ENCODE measurements at regions not wholly inside any gene's neighbourhood (a gene's known extent, or its start where the extent isn't known, plus 50 kb on each side); places are given as distances from the start of the nearest gene placed in this dataset.
A peak's percentile ranks its signal among the peaks of the same experiment; 100 is the strongest.

DNA sequence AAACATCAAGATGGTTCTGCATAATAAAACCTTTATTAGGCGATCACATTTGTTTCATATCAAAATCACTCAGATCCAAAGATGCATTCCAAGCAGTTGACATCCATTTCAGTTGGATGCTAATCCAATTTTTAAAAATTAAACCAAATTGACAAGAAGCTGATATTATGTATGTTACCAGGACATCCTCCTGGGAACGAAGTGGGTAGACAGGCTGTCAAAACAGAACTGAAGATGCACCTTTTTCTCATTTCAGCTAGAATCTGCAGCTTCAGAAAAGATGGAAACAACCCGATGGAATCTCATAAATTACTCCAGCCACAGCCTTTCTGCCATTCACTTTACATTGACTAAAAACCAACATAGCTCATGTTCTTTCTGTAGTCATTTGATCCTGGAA is 268.4 kb downstream of the PLPP3 start:
- H3K36me3 ChIP-seq (replicated peaks in 1 of 2; ENCODE audit: control insufficient read depth in 1 of 2, insufficient read depth in 2 of 2, low read length in 2 of 2): no peaks in the 10 kb centered on the region
- no peak overlapping the region for H3K27ac ChIP-seq (ENCODE audit: low read depth in 1 of 2, low read length in 2 of 2)
- H3K4me3 Mint-ChIP-seq: peak overlapping the region in 1 of 2 donors; percentile 11
- intact Hi-C loops (cut with micrococcal nuclease): no loop called here
- no peak overlapping the region for H3K4me3 ChIP-seq (replicated peaks in 1 of 3; ENCODE audit: low read depth in 2 of 3, low read length in 3 of 3)
- H3K4me2 ChIP-seq (replicated peaks; ENCODE audit: extremely low read depth, low read length, poor library complexity, severe bottlenecking): no peak overlapping the region
- no peak overlapping the region for H3K27ac Mint-ChIP-seq
- H3K79me2 ChIP-seq (ENCODE audit: insufficient read depth, low read length): no peaks in the 10 kb centered on the region
- peaks cover 2 to 11% (median 5%) of the 10 kb centered on the region in 3 donors for H3K27me3 Mint-ChIP-seq (ENCODE audit: low read depth in 3 of 3)
- no peaks in the 10 kb centered on the region for H4K20me1 ChIP-seq (ENCODE audit: insufficient read depth, low read length)
- 94% methylated on average over 2 of the region's 3 CpGs for WGBS (ENCODE audit: insufficient coverage)
- H3K9me3 Mint-ChIP-seq: peaks cover 0 to 15% (median 4%) of the 10 kb centered on the region in 7 donors
- no peak for TF ChIP-seq CTCF (IDR thresholded peaks at IDR 0.05)
- H2AFZ ChIP-seq (ENCODE audit: insufficient read depth, low read depth, low read length, poor library complexity, severe bottlenecking): no peak overlapping the region
- H3K4me1 ChIP-seq (ENCODE audit: control insufficient read depth in 1 of 2, insufficient read depth in 2 of 2, low read length in 2 of 2): no peaks in the 10 kb centered on the region
- H3K9ac ChIP-seq (ENCODE audit: insufficient read depth, low read length, poor library complexity, severe bottlenecking): no peak overlapping the region
- H3K36me3 Mint-ChIP-seq: no peaks in the 10 kb centered on the region
- H3K27me3 ChIP-seq (ENCODE audit: control insufficient read depth in 2 of 2, insufficient read depth in 2 of 2, low read length in 2 of 2): peaks cover 0 to 2% of the 10 kb centered on the region in 2 donors
- H3K9me3 ChIP-seq (replicated peaks in 1 of 2; ENCODE audit: control insufficient read depth in 1 of 2, insufficient read depth in 1 of 2, low read length in 2 of 2): peaks cover 0 to 5% of the 10 kb centered on the region in 2 donors
- no peak for DNase-seq
- no peaks in the 10 kb centered on the region for H3K4me1 Mint-ChIP-seq

DNA sequence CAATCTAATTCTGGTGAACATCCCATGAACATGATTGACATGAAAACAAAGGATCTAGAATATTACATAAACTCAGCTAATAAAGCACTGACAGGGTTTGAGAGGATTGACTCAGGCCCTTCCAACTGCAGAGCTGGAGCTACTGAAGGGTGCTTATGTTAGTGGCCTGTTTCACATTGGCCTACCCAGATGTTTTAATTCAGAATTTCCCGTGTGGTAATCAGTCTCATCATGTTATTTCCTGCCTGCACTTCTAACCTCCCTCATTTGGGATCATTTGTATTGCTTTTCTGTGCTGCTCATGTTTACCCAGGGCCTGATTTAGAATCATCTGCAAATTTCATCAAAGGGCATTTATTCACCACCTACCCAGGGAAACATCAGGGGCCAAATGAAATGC is 270.3 kb downstream of the PLPP3 start:
- WGBS (ENCODE audit: insufficient coverage): 100% methylated on average over 1 of the region's 1 CpG
- Histone ChIP-seq H3K27me3 (ENCODE audit: control insufficient read depth in 2 of 2, insufficient read depth in 2 of 2, low read length in 2 of 2) (peaks cover 0 to 2% of the 10 kb centered on the region in 2 donors), H3K79me2 (ENCODE audit: insufficient read depth, low read length) (no peaks in the 10 kb centered on the region), H3K4me2 (replicated peaks; ENCODE audit: extremely low read depth, low read length, poor library complexity, severe bottlenecking) (no peak overlapping the region), H3K4me3 (replicated peaks in 1 of 3; ENCODE audit: low read depth in 2 of 3, low read length in 3 of 3) (no peak overlapping the region), H3K4me1 (ENCODE audit: control insufficient read depth in 1 of 2, insufficient read depth in 2 of 2, low read length in 2 of 2) (no peaks in the 10 kb centered on the region), H3K9me3 (replicated peaks in 1 of 2; ENCODE audit: control insufficient read depth in 1 of 2, insufficient read depth in 1 of 2, low read length in 2 of 2) (peaks cover 0 to under 1% of the 10 kb centered on the region in 2 donors), H4K20me1 (ENCODE audit: insufficient read depth, low read length) (no peaks in the 10 kb centered on the region), H3K9ac (ENCODE audit: insufficient read depth, low read length, poor library complexity, severe bottlenecking) (no peak overlapping the region), H2AFZ (ENCODE audit: insufficient read depth, low read depth, low read length, poor library complexity, severe bottlenecking) (no peak overlapping the region), H3K27ac (ENCODE audit: low read depth in 1 of 2, low read length in 2 of 2) (no peak overlapping the region), H3K36me3 (replicated peaks in 1 of 2; ENCODE audit: control insufficient read depth in 1 of 2, insufficient read depth in 2 of 2, low read length in 2 of 2) (no peaks in the 10 kb centered on the region)
- no peaks in the 10 kb centered on the region for H3K4me1 Mint-ChIP-seq
- intact Hi-C loops (cut with micrococcal nuclease): no loop called here
- no peak overlapping the region for H3K27ac Mint-ChIP-seq
- no peak overlapping the region for H3K4me3 Mint-ChIP-seq
- H3K36me3 Mint-ChIP-seq: no peaks in the 10 kb centered on the region
- DNase-seq: no peak
- no peak for TF ChIP-seq CTCF (IDR thresholded peaks at IDR 0.05)
- H3K27me3 Mint-ChIP-seq (ENCODE audit: low read depth in 3 of 3): peaks cover 2 to 7% (median 3%) of the 10 kb centered on the region in 3 donors
- H3K9me3 Mint-ChIP-seq: peaks cover 0 to 13% (median 3%) of the 10 kb centered on the region in 7 donors

Data from CD14-positive monocyte (primary cell).